8988T (cell line): ENCODE measurements at regions not wholly inside any gene's neighbourhood (a gene's known extent, or its start where the extent isn't known, plus 50 kb on each side); places are given as distances from the start of the nearest gene placed in this dataset.
"Not testable (repeated sequence)": the region's sequence is repeated elsewhere in the genome, so short reads cannot be mapped to it uniquely, and the experiment has no call there.

Source experiments
- DNase-seq: peaks from one replicate; pipeline ENCODE4 v3.0.0; 2011

DNA sequence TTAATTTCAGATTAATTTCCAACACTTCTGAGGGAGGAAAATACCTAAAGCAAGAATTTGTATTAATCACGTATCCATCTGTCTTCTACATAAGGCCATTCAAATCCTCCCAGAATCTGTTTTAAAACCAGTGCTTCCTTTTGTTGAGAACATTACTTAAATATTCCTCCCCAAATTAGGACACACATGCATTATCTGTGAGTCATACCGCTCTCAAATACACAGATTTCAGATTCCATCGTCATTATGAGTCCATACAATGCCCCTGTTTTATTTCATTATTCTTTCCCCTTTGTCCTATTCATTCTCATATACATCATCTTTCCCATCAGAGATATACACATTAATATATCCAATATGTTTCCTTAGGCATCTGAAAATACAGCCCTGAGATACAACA, 57.3 kb upstream of the PRSS12 start:
- no peak for DNase-seq

GRCh38 chr4:118417325-118417724, 64.5 kb upstream of the PRSS12 start:
- no peak for DNase-seq

DNA sequence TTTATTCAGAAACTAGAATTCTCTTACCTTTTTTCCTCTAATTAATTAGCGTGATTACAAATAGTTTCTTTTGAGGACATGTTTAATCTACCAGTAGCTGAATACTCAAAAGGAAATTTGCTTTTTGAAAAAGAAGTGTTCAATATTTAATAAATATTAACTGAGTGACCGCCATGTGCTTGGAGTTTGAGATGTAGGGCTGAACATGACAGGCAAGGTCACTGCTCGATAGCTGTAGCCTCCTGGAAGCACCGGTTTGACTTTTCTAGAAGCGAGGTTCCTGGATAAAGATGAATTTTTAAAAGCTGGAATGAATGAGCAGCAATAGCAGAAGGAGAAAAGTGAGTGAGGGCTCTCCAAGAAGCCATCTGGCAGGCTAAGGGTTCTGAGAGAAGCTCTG, 65.0 kb upstream of the PRSS12 start:
- DNase-seq: not testable (repeated sequence)

DNA sequence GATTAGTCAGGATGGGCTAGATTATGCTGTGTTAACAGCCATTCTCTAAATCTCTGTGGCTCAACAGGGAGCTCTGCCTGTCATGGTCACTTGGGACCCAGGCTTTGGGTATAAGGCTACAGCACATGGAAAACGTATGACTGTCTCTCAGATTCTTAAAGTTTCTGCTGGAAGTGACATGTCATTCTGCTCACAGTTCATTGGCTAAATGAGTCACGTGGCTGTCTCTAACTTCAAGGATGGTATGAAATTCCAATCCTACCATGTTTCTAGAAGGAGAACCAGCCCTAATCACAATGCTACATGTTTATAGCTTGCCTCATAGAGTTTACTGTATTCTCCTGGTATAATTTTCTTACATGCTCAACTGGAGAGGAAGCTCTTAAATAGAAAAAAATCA, 65.6 kb upstream of the PRSS12 start:
- DNase-seq: not testable (repeated sequence)

DNA sequence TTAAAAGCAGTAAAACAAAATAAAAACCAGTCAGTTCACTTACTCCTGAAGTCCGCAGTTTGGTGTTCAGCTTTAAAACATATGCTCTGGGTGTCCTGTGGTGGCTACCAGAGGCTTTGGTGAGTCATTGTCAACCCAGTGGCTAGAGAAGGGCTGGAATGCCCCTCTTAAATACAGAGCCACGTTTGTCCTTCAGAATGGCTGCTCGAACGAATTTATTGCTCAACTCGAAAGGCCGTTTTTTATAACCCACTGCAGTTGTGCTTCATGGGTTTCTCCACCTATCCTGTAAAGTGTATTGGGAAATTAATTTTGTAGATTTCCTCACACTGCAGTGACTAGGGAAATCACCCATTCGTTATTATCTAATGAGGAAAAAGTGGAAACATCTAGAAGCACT, 66.8 kb upstream of the PRSS12 start:
- not testable (repeated sequence) for DNase-seq

- not testable (repeated sequence) for DNase-seq
Measured at GRCh38 chr4:118424062-118424461, 71.3 kb upstream of the PRSS12 start.

- DNase-seq: not testable (repeated sequence)
Measured at GRCh38 chr4:118428881-118429280, 76.1 kb upstream of the PRSS12 start.

- not testable (repeated sequence) for DNase-seq
Measured at GRCh38 chr4:118432359-118432758, 79.6 kb upstream of the PRSS12 start.

- not testable (repeated sequence) for DNase-seq
Measured at GRCh38 chr4:118433612-118434375, 81.0 kb upstream of the PRSS12 start.

DNA sequence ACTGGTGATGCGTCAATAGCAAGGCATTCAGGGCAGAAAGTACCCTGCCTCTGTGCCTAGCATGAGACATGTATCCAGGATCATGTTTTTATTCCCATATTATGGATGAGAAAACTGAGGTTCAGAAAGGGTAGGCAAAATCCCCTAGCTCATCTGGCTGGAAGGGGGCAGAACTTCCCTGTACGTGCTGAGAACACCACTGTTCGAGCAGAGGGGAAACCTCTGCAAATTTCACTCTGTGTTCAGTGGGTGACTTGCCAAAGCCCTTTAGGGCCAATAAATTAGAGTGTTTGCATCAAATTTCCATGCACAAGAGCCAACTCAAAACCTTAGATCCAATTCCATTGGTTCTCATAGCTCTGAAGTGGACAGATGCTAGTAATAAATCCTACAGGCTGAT, 82.6 kb upstream of the PRSS12 start:
- DNase-seq: not testable (repeated sequence)

GRCh38 chr4:118442115-118442837, 89.5 kb upstream of the PRSS12 start:
- not testable (repeated sequence) for DNase-seq

DNA sequence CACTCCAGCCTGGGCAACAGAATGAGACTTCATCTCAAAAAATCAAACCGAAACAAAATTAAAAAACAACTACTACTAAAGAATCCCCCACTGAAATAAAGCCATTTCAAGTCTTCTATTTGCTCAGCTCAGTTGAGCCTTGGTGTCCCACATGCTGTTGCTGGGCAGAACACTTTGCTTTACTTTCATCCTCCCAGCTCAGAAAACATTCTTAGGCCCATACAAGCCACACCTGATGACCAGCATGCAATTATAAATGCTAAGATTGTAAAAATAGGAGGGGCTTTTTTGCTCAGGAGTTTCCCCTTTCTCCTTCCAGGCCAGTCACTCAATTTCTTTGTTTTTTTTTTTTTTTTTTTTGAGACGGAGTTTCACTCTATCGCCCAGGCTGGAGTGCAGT, 94.6 kb upstream of the PRSS12 start:
- not testable (repeated sequence) for DNase-seq

GRCh38 chr4:118454857-118455256, 102.1 kb upstream of the PRSS12 start:
- not testable (repeated sequence) for DNase-seq

- DNase-seq: not testable (repeated sequence)
Measured at GRCh38 chr4:118461435-118461834, 108.6 kb upstream of the PRSS12 start.

DNA sequence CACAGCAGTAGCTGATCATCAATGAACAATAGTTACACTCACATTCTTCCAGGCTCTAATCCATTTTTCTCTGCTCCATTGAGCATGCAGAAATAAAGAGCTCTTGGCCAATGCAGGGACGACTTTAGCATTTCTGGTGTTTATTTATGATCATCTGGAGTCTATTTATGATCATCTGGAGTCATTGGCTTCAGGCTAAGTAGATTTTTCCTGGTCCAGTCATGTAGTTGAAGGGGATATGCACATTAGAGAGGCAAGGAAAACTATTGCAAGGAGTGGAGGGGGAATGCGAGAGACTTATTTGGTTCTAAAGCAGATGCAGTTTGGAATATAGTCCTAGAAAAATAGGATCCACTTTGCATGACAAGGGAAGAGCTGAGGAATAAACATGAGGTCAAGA, 113.0 kb upstream of the PRSS12 start:
- DNase-seq: not testable (repeated sequence)

GRCh38 chr4:118474001-118474626, 121.3 kb upstream of the PRSS12 start:
- DNase-seq: not testable (repeated sequence)

DNA sequence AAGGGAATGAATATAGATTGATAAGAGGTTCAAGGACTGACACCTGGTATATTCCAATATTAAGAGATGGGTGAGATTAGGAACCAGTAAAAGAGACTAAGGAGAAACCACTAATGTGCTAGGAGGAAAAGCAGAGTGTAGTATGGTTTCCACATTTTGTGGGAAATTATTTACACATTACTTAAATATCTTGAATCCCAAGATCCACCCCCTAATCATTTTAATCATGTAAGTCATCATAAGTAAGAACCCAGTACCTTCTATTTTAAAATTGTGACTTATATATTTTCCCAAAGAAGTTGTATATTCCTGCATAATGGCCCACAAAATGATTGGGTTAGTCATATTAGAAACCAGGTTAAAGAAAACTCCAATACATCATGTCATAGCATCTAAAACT, 122.0 kb upstream of the PRSS12 start:
- not testable (repeated sequence) for DNase-seq

GRCh38 chr4:118475901-118476300, 123.1 kb upstream of the PRSS12 start:
- DNase-seq: not testable (repeated sequence)

- not testable (repeated sequence) for DNase-seq
Measured at GRCh38 chr4:118477826-118478225, 125.0 kb upstream of the PRSS12 start.

DNA sequence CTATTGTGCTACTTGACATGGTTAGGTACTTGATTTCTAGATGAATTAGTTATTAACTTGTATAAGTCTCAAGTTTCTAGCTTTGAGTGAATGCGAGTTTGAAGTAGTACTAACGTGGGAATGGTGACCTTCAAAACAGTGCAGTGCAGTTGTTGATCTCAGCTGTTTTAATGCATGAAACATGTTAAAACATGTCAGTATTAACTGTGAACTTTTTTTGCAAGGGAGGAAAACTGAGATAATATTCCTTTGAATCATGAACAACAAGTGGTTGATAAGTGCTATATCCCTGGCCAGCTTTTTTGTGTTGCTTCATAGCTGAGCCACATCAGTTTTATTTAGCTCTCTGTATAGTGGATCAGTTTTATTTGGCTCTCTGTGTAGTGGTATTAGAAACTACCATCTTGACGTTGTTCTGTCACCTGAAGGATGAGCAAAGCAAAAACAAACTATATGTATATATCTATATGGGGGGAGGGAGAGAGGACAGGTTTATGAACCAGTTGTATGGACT, 133.1 kb upstream of the PRSS12 start:
- not testable (repeated sequence) for DNase-seq

GRCh38 chr4:118492963-118493362, 140.2 kb upstream of the PRSS12 start:
- DNase-seq: not testable (repeated sequence)

DNA sequence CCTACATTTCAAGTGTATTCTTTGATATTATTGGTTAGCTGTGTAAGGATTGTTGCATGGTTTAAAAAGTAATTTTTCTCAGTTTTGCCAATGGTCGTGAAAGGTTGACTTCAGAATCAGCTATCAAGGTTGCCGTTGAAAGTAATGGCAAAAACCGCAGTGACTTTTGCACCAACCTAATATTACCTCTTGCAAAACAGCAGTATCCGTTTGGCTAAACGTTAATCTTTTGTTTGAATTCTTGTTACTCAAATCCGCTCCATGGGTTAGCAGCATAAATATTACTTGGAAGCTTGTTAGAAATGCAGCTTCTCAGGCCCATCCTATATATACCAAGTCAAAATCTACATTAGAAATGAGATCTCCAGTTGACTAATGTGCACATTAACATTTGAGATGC, 141.6 kb upstream of the PRSS12 start:
- DNase-seq: not testable (repeated sequence)

DNA sequence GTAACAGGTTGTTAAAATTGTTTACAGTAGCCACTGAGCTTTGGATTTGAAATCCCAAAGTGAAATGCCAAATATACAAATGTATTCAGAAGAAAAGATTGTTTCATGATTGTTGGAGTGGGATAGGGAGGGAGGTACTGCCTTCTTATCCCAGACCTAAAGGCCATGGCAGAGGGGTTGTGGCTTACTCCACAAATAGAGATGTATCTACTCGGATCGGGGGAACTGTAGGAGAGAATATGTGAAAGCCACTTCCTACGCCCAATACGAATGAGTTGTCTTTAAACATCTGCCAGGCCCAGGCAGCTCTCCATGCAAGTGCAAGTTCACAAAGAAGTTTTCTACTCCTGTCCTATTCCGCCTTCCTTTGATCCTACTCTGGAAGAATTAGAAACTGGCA, 150.2 kb upstream of the PRSS12 start:
- not testable (repeated sequence) for DNase-seq
